GM18499 (cell line): ENCODE measurements at regions not wholly inside any gene's neighbourhood (a gene's known extent, or its start where the extent isn't known, plus 50 kb on each side); places are given as distances from the start of the nearest gene placed in this dataset.

Source experiments
- ATAC-seq: cut with Tn5 transposase; IDR thresholded peaks from one replicate; pipeline ENCODE4 v1.9.1; 2021; ENCODE audit warnings: moderate number of reproducible peaks; ENCODE audit not compliant: insufficient read depth, unreplicated experiment

GRCh38 chr16:52068447-52069074 lies 478.4 kb downstream of the TOX3 start:
- ATAC-seq = no peak

GRCh38 chr16:52066962-52067361 lies 480.0 kb downstream of the TOX3 start:
- ATAC-seq = no peak

- no peak for ATAC-seq
These were observed 490.7 kb downstream of the TOX3 start for GRCh38 chr16:52056259-52056658.

GRCh38 chr16:52055381-52055780 lies 491.6 kb downstream of the TOX3 start:
- ATAC-seq = no peak

- no peak for ATAC-seq
These were observed 492.6 kb downstream of the TOX3 start for GRCh38 chr16:52054326-52054725.

- ATAC-seq = no peak
These were observed 494.1 kb downstream of the TOX3 start for GRCh38 chr16:52052818-52053217.

GRCh38 chr16:52051414-52052172 lies 495.4 kb downstream of the TOX3 start:
- no peak for ATAC-seq

- no peak for ATAC-seq
These were observed 496.5 kb downstream of the TOX3 start for GRCh38 chr16:52050418-52050817.

GRCh38 chr16:52035436-52035835 lies 511.5 kb downstream of the TOX3 start:
- ATAC-seq = no peak

GRCh38 chr16:52034830-52035229 lies 512.1 kb downstream of the TOX3 start:
- no peak for ATAC-seq

GRCh38 chr16:52033992-52034391 lies 513.0 kb downstream of the TOX3 start:
- no peak for ATAC-seq

- ATAC-seq = no peak
These were observed 524.0 kb downstream of the TOX3 start for GRCh38 chr16:52022980-52023379.

GRCh38 chr16:52022177-52022576 lies 524.8 kb downstream of the TOX3 start:
- ATAC-seq = no peak

- no peak for ATAC-seq
These were observed 530.6 kb downstream of the TOX3 start for GRCh38 chr16:52016387-52016786.

- ATAC-seq = no peak
These were observed 541.4 kb downstream of the TOX3 start for GRCh38 chr16:52005551-52005950.

- no peak for ATAC-seq
These were observed 542.6 kb downstream of the TOX3 start for GRCh38 chr16:52004343-52004742.

GRCh38 chr16:52002026-52002425 lies 544.9 kb downstream of the TOX3 start:
- ATAC-seq = no peak

GRCh38 chr16:51996516-51996915 lies 550.4 kb downstream of the TOX3 start:
- no peak for ATAC-seq

- ATAC-seq = no peak
These were observed 552.3 kb downstream of the TOX3 start for GRCh38 chr16:51994597-51994996.

GRCh38 chr16:51989637-51990230 lies 557.2 kb downstream of the TOX3 start:
- ATAC-seq = no peak

GRCh38 chr16:51988977-51989376 lies 558.0 kb downstream of the TOX3 start:
- ATAC-seq = no peak

- ATAC-seq = no peak
These were observed 559.4 kb downstream of the TOX3 start for GRCh38 chr16:51987519-51987918.
